ENCODE measurements at regions not wholly inside any gene's neighbourhood (a gene's known extent, or its start where the extent isn't known, plus 50 kb on each side); places are given as distances from the start of the nearest gene placed in this dataset.
"Not testable (repeated sequence)": the region's sequence is repeated elsewhere in the genome, so short reads cannot be mapped to it uniquely, and the experiment has no call there.

GRCh38 chr3:135412475-135412874 is 553.1 kb upstream of the PPP2R3A start:
- Histone ChIP-seq H3K4me3 (ENCODE audit: severe bottlenecking) (no peak overlapping the region), H3K27me3 (ENCODE audit: insufficient read depth, poor library complexity, severe bottlenecking) (peaks cover 5% of the 10 kb centered on the region), H3K9me3 (ENCODE audit: severe bottlenecking) (no peaks in the 10 kb centered on the region), H3K27ac (ENCODE audit: poor library complexity, severe bottlenecking) (no peak overlapping the region), H3K36me3 (ENCODE audit: low read depth) (no peaks in the 10 kb centered on the region), H3K4me1 (ENCODE audit: insufficient read depth, poor library complexity, severe bottlenecking) (no peaks in the 10 kb centered on the region)
- no peak for DNase-seq (ENCODE audit: low spot score)
- no peak; the same call in 2 of the 3 replicates for ATAC-seq (ENCODE audit: low read depth)
- no peak for TF ChIP-seq CTCF (IDR thresholded peaks at IDR 0.05; ENCODE audit: poor library complexity, severe bottlenecking)

- ATAC-seq (ENCODE audit: low read depth) = no peak
- Histone ChIP-seq H3K9me3 (ENCODE audit: severe bottlenecking) (no peaks in the 10 kb centered on the region), H3K27ac (ENCODE audit: poor library complexity, severe bottlenecking) (no peak overlapping the region), H3K36me3 (ENCODE audit: low read depth) (no peaks in the 10 kb centered on the region), H3K4me1 (ENCODE audit: insufficient read depth, poor library complexity, severe bottlenecking) (no peaks in the 10 kb centered on the region), H3K4me3 (ENCODE audit: severe bottlenecking) (no peak overlapping the region), H3K27me3 (ENCODE audit: insufficient read depth, poor library complexity, severe bottlenecking) (no peaks in the 10 kb centered on the region)
- no peak for DNase-seq (ENCODE audit: low spot score)
- no peak for TF ChIP-seq CTCF (IDR thresholded peaks at IDR 0.05; ENCODE audit: poor library complexity, severe bottlenecking)
Observed at GRCh38 chr3:135416182-135416581, 549.3 kb upstream of the PPP2R3A start.

GRCh38 chr3:135419155-135419554 is 546.4 kb upstream of the PPP2R3A start:
- Histone ChIP-seq H3K4me1 (ENCODE audit: insufficient read depth, poor library complexity, severe bottlenecking) (no peaks in the 10 kb centered on the region), H3K4me3 (ENCODE audit: severe bottlenecking) (no peak overlapping the region), H3K9me3 (ENCODE audit: severe bottlenecking) (no peaks in the 10 kb centered on the region), H3K27ac (ENCODE audit: poor library complexity, severe bottlenecking) (no peak overlapping the region), H3K27me3 (ENCODE audit: insufficient read depth, poor library complexity, severe bottlenecking) (no peaks in the 10 kb centered on the region), H3K36me3 (ENCODE audit: low read depth) (no peaks in the 10 kb centered on the region)
- no peak for TF ChIP-seq CTCF (IDR thresholded peaks at IDR 0.05; ENCODE audit: poor library complexity, severe bottlenecking)
- ATAC-seq (ENCODE audit: low read depth) = no peak
- DNase-seq (ENCODE audit: low spot score) = no peak

- no peak overlapping the region for H3K4me3 ChIP-seq (ENCODE audit: severe bottlenecking)
- no peaks in the 10 kb centered on the region for H3K4me1 ChIP-seq (ENCODE audit: insufficient read depth, poor library complexity, severe bottlenecking)
- no peaks in the 10 kb centered on the region for H3K9me3 ChIP-seq (ENCODE audit: severe bottlenecking)
- no peaks in the 10 kb centered on the region for H3K36me3 ChIP-seq (ENCODE audit: low read depth)
- no peak for ATAC-seq (ENCODE audit: low read depth)
- no peak for TF ChIP-seq CTCF (IDR thresholded peaks at IDR 0.05; ENCODE audit: poor library complexity, severe bottlenecking)
- H3K27me3 ChIP-seq (ENCODE audit: insufficient read depth, poor library complexity, severe bottlenecking) = no peaks in the 10 kb centered on the region
- no peak for DNase-seq (ENCODE audit: low spot score)
- H3K27ac ChIP-seq (ENCODE audit: poor library complexity, severe bottlenecking) = no peak overlapping the region
Observed at GRCh38 chr3:135426508-135426907, 539.0 kb upstream of the PPP2R3A start.

GRCh38 chr3:135432402-135432801 is 533.1 kb upstream of the PPP2R3A start:
- ATAC-seq (ENCODE audit: low read depth) (no peak), DNase-seq (ENCODE audit: low spot score) (no peak)
- no peak overlapping the region for H3K27ac ChIP-seq (ENCODE audit: poor library complexity, severe bottlenecking)
- H3K27me3 ChIP-seq (ENCODE audit: insufficient read depth, poor library complexity, severe bottlenecking) = no peaks in the 10 kb centered on the region
- H3K9me3 ChIP-seq (ENCODE audit: severe bottlenecking) = no peaks in the 10 kb centered on the region
- no peak overlapping the region for H3K4me3 ChIP-seq (ENCODE audit: severe bottlenecking)
- no peaks in the 10 kb centered on the region for H3K36me3 ChIP-seq (ENCODE audit: low read depth)
- no peak for TF ChIP-seq CTCF (IDR thresholded peaks at IDR 0.05; ENCODE audit: poor library complexity, severe bottlenecking)
- no peaks in the 10 kb centered on the region for H3K4me1 ChIP-seq (ENCODE audit: insufficient read depth, poor library complexity, severe bottlenecking)

GRCh38 chr3:135438889-135439597 is 526.5 kb upstream of the PPP2R3A start:
- not testable (repeated sequence) for H3K4me3 ChIP-seq (ENCODE audit: severe bottlenecking); H3K4me1 ChIP-seq (ENCODE audit: insufficient read depth, poor library complexity, severe bottlenecking); H3K36me3 ChIP-seq (ENCODE audit: low read depth); H3K9me3 ChIP-seq (ENCODE audit: severe bottlenecking); H3K27me3 ChIP-seq (ENCODE audit: insufficient read depth, poor library complexity, severe bottlenecking); H3K27ac ChIP-seq (ENCODE audit: poor library complexity, severe bottlenecking); DNase-seq (ENCODE audit: low spot score); ATAC-seq (ENCODE audit: low read depth)

- not testable (repeated sequence) for H3K27ac ChIP-seq (ENCODE audit: poor library complexity, severe bottlenecking); H3K4me3 ChIP-seq (ENCODE audit: severe bottlenecking); H3K4me1 ChIP-seq (ENCODE audit: insufficient read depth, poor library complexity, severe bottlenecking); H3K9me3 ChIP-seq (ENCODE audit: severe bottlenecking); ATAC-seq (ENCODE audit: low read depth); DNase-seq (ENCODE audit: low spot score); H3K36me3 ChIP-seq (ENCODE audit: low read depth); H3K27me3 ChIP-seq (ENCODE audit: insufficient read depth, poor library complexity, severe bottlenecking)
Observed at GRCh38 chr3:135439632-135440031, 525.9 kb upstream of the PPP2R3A start.

All from RWPE2 (cell line).